Skeletal muscle cell (primary cell): ENCODE measurements at regions not wholly inside any gene's neighbourhood (a gene's known extent, or its start where the extent isn't known, plus 50 kb on each side); places are given as distances from the start of the nearest gene placed in this dataset.

Source experiments
- DNase-seq: peaks from one replicate; pipeline ENCODE4 v3.0.0-alpha.2; 2010; ENCODE audit warnings: low read depth
- H3K4me3 ChIP-seq: 2 replicates; pipeline ENCODE4 v1.5.1; 2011; ENCODE audit warnings: low read depth, mild to moderate bottlenecking, control low read depth, low read length, moderate library complexity

GRCh38 chr2:204171432-204172144, 235.0 kb downstream of the ICOS start:
- no peak for DNase-seq
- H3K4me3 ChIP-seq: no peak overlapping the region

- DNase-seq: no peak
- H3K4me3 ChIP-seq: no peak overlapping the region
Measured at GRCh38 chr2:204172145-204172600, 235.6 kb downstream of the ICOS start.

DNA sequence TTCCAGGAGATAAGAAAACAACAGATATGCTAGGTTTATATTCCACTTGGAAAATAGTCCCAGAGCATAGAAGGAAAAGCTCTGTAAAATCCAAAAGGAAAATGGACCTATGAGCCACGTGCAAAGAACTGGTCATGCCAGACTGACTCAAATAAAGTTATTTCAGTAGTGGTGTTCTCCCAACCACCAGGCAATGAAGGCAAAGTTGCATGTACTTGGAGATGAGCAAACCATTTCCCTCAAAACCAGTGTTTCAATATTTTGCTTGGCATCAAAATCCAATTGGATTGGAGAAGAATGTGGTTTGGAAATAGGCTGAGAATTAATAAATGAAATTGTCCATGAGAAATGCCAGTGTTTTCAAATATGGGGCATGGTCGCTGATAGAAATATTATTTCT, 237.5 kb downstream of the ICOS start:
- no peak overlapping the region for H3K4me3 ChIP-seq
- DNase-seq: no peak

DNA sequence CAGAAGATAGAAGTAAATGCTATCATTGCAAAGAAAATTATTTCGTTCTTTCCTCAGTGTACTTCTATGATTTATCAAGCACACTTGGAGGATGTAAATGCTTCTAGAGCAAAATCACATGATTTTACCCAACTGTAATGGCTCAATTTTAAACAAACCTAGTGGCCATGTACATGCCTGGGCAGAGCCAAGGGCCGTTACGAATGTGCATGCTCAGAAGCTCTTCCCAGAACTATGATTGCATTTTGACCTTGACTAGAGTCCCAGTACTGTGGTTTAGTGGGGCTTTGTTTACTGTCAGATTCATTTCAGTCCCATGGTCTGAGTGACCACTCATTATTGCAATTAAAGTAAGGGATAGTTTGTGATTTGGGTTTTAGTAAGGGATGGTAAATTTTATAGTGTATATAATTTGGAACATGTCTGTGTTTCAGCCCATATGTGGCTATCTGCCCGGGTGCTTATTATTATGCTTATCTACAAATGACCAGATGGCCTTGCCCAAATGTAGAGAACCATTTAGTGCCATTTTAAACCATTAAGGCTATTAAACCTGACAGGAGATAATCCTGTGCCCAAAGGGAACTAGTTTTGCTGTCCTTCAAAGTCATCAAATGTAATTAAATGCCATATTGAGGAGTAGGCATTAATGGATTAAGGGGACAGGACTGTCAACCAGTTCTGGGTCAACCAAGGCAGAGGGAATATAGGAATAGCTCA, 239.1 kb downstream of the ICOS start:
- DNase-seq: no peak
- no peak overlapping the region for H3K4me3 ChIP-seq

DNA sequence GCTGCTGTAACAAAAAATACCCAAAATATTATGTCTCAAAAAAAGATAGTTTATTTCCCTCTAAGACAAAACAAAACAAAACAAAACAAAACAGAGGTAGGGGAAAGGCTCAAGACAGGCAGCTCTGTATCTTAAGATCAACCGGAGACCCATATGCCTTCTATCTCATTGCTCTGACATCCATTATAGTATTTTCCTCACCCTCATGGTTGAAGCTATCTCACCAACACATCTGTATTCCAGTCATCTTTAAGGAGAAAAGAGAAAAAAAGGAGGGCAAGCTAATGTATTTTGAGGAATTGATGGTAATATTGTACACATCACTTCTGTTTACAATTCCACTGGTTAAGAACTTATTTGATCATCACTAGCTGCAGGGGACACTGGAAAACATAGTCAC, 239.7 kb downstream of the ICOS start:
- DNase-seq: no peak
- H3K4me3 ChIP-seq: no peak overlapping the region

DNA sequence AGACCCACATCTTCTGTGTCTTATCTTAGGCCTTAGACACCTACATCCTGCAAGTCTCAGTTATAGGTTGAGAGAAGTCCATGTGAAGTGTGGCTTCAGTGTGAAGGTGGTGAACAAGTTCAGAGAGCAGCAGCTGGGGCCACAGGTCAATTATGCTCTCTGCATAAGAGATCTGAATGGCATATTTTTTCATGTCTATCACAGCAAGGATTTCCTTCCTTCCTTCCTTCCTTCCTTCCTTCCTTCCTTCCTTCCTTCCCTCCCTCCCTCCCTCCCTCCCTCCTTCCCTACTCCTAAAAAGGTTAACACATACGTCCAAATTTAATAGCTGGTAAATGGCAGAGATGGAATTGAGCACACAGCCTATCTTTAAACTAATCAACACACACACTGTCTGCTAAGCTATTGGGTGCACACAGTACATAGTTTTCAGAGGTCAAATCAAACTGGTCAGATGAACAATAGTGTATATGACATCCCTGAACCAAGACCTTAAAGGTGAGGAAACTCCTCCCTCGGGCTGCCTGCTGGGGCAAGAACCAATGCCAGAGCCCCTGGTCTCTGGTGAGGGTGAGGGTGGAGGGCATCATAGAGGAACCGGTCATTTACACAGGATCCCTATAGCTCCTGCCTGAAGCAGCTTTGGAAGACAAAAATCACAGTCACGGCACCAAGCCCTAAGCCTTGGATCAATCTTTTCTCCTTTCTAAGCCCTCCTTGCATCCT, 240.9 kb downstream of the ICOS start:
- no peak overlapping the region for H3K4me3 ChIP-seq
- no peak for DNase-seq

DNA sequence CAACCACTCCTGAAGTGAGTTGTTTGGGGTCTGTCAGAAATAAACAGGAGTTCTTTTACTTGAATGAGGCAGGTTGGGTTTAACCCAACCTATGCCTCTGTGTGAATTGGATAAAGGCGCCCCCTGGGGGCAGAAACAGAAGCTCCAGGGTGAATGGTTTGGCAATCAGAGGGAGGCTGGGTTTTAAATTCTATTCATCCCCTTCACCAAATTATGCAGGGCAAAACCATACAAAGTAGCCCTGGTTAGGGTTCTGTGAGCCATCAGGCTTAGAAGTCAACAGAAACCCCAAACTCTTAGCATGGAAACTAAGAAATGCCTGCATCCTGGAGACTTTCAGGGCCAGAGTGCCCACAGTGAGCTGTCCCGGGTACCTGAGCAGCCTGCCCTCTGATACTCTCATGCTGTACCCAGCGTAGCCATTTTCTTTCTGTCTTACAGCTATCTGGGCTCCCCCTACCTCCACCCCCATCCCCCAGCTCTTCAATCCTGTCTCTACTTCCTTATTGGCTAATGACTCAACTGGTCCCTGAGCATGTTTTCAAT, 241.5 kb downstream of the ICOS start:
- no peak for DNase-seq
- no peak overlapping the region for H3K4me3 ChIP-seq

DNA sequence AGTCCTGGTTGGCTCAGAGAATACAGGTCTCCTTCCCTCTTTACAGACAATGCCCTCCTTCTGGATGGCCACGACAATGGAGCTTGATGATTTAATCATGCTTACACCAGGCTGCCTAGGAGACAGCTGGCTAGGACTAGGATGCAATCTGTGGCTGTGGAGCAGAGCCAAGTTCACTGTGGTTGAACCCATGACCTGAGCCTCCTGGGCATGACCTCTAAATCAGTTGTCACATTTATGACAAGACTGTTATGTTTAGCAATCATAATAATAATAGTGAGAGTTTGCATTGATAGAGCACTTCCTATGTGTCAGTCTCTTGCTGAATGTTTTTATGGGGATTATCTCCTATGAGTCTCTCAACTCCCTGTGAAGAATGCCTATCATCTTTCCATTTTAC, 244.1 kb downstream of the ICOS start:
- DNase-seq: no peak
- H3K4me3 ChIP-seq: no peak overlapping the region

- H3K4me3 ChIP-seq: no peak overlapping the region
- DNase-seq: no peak
Measured at GRCh38 chr2:204183608-204184007, 247.0 kb downstream of the ICOS start.

- DNase-seq: no peak
- H3K4me3 ChIP-seq: no peak overlapping the region
Measured at GRCh38 chr2:204184226-204184625, 247.7 kb downstream of the ICOS start.

DNA sequence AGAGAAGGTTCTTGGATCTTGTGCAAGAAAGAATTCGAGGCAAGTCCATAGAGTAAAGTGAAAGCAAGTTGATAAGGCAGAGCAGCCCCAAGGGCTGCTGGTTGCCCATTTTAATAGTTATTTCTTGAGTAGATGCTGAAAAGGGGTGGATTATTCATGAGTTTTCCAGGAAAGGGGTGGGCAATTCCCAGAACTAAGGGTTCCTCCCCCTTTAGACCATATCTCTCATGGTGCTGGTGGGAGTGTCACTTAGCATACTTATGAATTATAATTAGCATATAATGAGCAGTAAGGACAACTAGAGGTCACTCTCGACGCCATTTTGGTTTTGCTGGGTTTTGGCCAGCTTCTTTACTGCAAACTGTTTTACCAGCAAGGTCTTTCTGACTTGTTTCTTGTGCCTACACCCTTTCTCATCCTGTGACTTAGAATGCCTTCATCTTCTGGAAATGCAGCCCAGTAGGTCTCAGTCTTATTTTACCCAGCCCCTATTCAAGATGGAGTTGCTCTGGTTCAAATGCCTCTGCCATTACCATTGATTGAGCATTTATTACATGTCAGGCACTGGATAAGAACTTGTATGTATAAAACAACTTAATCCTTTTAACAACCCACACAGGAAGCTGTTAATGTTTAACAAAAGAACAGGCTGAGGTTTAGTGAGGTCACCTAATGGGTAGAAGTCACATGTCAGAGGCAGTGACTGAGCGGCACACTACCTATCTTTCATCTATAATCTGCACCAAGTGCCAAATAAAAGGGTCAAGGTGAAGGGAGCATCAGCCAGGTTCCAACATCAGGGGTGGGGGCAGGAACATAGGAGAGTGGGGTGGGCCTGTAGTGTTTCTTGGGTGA, 250.9 kb downstream of the ICOS start:
- no peak for DNase-seq
- no peak overlapping the region for H3K4me3 ChIP-seq

DNA sequence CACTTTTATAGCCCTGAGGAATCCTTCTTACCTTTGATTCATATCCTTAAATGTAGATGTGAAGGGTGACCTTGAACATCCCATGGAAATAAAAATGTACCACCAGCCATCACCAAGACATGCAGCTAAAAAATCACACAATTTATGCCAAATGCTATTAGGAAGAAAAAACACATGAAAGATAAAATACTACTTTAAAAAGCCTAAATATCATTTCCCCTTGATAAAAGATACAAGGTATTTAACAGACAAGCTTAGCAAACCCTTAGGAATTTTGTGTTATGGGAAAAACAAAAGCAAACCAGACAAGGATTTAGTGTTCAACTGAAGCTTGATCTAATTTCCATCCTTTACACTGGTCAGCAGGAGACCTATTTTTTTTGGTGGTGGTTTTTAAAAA, 255.0 kb downstream of the ICOS start:
- no peak overlapping the region for H3K4me3 ChIP-seq
- DNase-seq: no peak

- H3K4me3 ChIP-seq: no peak overlapping the region
- DNase-seq: no peak
Measured at GRCh38 chr2:204195498-204195897, 258.9 kb downstream of the ICOS start.

DNA sequence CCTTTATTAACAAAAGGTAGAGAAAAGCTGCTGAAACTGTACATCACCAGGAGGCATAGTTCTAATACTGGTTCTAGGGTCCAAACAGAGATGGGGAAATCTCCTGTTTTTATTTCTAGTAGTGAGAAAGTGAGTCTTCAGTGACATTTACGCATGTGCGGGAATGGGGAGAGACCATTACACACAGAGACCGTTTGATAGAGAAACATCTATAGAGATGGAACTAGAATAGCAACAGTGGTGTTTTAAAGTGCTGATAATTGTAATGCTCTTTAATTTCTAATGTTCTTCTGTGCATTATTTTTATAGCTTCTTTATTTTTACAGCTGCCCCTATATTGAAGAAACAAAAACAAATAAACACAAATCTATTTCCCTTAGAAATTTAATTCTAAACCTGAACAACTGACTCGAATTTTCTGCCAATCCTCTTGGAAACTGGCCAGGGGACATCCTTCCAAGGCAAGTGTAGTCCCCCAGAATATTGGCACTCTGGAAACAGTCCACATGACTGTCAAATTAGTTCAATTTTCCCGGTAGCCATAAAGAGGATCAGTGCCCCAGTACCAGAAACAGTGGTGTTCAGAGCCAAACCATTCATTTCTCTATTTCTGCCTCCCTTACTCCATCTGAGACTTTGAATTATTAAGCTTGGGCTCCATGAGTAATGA, 260.9 kb downstream of the ICOS start:
- no peak for DNase-seq
- no peak overlapping the region for H3K4me3 ChIP-seq

GRCh38 chr2:204199357-204199756, 262.8 kb downstream of the ICOS start:
- H3K4me3 ChIP-seq: no peak overlapping the region
- DNase-seq: no peak

DNA sequence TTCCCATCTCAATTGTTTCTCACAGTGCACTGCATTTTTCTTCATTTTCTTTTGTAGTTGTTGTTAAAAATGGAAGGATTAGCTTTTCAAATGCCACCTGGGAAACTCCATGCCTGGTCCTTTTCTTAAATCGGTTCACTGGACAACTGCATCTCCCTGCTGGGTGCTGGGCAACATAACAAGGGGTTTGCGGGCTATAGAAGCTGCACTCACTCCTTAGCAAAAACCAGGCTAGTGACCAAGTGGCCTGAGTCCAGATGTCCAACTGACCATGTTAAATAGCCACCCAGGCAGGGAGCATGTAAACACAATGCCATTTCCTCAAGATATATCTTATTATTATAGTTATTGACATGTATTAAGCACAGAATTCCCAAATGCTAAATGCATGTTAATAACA, 264.9 kb downstream of the ICOS start:
- DNase-seq: no peak
- H3K4me3 ChIP-seq: no peak overlapping the region

- DNase-seq: no peak
Measured at GRCh38 chr2:204202253-204202652, 265.7 kb downstream of the ICOS start.

GRCh38 chr2:204203704-204204103, 267.1 kb downstream of the ICOS start:
- DNase-seq: no peak
- H3K4me3 ChIP-seq: no peak overlapping the region

More at GRCh38 chr2:204202253-204202652, 265.7 kb downstream of the ICOS start:
- no peak overlapping the region for H3K4me3 ChIP-seq

- no peak for DNase-seq
Measured at GRCh38 chr2:204205082-204205481, 268.5 kb downstream of the ICOS start.

More at GRCh38 chr2:204205082-204205481, 268.5 kb downstream of the ICOS start:
- H3K4me3 ChIP-seq: no peak overlapping the region
